ENCODE measurements at regions not wholly inside any gene's neighbourhood (a gene's known extent, or its start where the extent isn't known, plus 50 kb on each side); places are given as distances from the start of the nearest gene placed in this dataset.

DNA sequence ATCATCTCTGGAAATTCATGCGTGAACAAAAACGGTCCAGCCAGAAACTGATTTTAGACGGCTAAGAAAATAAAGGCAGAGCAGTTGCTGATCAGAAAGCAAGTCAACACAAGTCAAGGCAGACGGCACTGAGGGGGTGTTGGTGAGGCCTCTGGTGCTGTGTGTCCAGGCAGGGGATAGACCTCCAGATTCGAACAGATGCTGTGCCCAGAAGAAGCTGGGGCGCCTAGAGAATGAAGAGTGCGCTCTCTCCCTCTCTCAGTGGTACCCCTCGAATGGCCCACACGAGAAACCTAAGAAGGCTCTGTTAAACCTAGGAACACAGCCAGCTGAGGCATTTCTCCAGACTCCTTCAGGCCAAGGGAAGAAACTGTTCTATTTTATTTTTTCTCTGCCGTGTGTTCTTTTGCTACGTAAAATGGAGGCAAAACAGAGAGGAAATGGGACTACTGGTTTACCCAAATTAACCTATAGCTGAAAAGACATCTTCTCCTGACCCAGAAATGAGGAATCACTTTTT, 178.3 kb downstream of the PMP22 start:
- DNase-seq (ENCODE audit: low spot score): no peak
- TF ChIP-seq, protein P1, sequence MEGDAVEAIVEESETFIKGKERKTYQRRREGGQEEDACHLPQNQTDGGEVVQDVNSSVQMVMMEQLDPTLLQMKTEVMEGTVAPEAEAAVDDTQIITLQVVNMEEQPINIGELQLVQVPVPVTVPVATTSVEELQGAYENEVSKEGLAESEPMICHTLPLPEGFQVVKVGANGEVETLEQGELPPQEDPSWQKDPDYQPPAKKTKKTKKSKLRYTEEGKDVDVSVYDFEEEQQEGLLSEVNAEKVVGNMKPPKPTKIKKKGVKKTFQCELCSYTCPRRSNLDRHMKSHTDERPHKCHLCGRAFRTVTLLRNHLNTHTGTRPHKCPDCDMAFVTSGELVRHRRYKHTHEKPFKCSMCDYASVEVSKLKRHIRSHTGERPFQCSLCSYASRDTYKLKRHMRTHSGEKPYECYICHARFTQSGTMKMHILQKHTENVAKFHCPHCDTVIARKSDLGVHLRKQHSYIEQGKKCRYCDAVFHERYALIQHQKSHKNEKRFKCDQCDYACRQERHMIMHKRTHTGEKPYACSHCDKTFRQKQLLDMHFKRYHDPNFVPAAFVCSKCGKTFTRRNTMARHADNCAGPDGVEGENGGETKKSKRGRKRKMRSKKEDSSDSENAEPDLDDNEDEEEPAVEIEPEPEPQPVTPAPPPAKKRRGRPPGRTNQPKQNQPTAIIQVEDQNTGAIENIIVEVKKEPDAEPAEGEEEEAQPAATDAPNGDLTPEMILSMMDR (IDR thresholded peaks at IDR 0.05): no peak
- Histone ChIP-seq H3K27ac (no peak overlapping the region), H3K4me3 (no peak overlapping the region)

DNA sequence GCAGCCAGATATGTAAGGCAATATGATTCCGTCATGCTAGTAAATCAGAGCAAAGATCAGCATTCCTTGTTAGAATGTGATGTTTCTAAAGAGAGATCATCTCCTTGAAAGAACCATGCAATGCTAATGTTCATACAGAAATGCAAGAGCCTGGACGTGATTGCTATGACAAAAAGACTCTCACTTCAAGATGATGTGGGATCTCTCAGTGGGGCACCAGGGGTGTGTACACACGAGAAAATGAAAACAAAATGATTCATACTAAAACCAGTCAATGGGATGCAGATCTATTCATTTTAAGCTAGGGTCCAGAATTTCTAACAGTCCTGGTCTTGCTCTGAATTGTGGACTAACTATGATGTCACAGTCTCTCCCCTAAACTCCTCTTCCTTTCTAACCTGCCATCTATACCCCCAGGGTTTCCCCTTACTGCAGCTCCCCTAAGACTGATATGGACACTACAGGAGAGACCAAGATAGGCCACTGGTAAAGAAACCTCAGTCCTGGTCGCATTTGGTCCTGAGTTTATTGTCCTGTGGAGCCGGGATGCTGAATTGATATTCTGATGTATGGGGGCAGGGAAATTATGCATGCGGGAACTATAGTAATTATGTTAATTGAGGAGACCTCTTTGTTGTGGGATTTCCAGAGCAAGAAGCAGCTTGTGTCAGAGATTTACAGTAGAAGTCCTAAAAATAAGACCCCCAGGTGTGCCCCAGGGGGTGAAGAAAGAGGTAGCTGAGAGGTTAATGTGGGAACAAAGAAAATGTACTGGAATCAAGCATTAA, 179.0 kb downstream of the PMP22 start:
- no peak overlapping the region for H3K27ac ChIP-seq
- no peak for DNase-seq (ENCODE audit: low spot score)
- no peak overlapping the region for H3K4me3 ChIP-seq
- TF ChIP-seq, protein P1 (IDR thresholded peaks at IDR 0.05): no peak

DNA sequence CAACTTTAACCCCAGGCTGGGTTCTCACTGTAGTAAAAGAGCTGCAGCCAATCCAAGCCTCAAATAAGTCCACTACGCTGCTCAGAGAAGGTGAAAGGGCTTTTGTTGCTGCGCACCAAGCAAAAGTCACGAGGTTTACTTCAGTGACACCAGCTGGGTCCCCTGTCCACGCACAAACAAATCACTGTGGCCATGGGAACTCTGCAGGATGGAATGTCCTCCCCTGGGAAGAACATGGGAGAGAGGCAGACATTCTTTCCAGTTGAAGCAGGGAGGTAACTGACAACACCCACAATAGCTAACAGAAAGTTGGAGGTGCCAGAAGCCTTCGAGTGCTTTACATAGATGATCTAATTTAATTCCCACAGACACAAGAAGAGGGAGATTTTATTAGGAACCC, 181.9 kb downstream of the PMP22 start:
- H3K27ac ChIP-seq: no peak overlapping the region
- H3K4me3 ChIP-seq: no peak overlapping the region
- TF ChIP-seq, protein P1 (IDR thresholded peaks at IDR 0.05): no peak
- DNase-seq (ENCODE audit: low spot score): no peak

DNA sequence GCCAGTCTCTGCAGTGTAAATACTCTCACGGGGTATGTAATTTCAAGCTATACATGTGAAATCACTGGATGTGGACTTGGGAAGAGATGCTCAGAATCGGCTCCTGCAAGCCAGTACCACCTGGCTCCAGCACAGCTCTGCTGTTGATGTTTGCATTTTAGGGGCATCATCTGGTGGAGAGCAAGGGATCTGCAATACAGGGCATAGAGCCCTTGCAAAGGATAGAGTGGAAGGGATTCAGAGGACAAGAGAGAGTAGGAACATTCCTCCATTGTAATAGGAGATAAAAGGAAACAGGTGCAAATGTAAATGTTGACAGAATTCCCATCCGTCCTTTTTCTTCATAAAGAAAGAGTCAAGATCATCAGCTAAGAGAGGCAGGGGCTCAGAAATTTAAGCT, 184.1 kb downstream of the PMP22 start:
- no peak overlapping the region for H3K4me3 ChIP-seq
- TF ChIP-seq, protein P1 (IDR thresholded peaks at IDR 0.05): no peak
- DNase-seq (ENCODE audit: low spot score): no peak
- H3K27ac ChIP-seq: no peak overlapping the region

DNA sequence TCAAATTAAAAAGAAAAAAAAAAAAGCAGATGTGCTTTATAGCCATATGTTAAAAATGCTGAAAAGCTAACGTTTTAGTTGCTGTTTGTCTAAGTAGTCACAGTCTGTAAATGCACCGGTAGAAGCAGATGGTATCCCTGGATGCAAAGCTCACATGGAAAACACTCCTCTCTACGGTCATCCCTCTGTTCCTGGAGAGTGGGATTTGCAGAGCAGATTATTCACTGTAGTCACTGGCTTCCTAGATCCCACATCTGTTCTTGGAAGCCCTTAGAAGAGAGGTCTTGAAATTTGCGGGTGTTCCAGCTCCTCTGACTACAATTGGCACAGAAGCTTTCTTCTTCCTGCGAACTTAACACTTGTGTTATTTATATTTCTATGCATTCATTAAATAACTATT, 186.6 kb downstream of the PMP22 start:
- Histone ChIP-seq H3K27ac (no peak overlapping the region), H3K4me3 (no peak overlapping the region)
- no peak for DNase-seq (ENCODE audit: low spot score)

DNA sequence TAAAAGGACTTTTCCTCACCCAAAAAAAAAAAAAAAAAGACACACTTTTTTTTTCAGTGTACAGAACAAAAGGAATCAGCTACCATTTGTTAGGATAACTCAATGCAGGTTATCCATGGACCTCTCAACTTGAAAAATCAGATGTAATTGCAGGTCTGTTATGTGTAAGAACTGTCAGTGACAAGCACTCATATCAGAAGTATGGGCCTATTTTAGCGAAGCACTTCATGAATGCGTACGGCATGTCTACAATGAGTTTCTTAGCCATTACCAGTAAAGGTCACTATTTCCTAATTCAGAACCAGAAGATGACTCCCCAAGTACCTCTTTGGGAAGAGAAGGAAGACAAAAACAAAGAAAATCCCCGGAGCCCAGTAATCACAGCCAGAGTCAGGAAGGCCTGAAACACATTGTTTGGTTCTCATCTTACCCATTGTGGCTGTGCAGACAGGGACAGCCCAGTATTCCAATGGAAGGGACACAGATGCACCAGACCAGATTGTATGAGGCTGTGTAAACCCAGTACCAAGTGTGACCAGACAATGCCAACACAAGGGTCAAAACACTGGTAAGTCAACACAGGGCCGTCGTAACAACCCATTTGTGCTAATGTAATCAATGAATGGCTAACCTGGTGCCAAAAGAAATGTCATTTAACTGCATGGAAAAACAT, 188.0 kb downstream of the PMP22 start:
- Histone ChIP-seq H3K4me3 (no peak overlapping the region), H3K27ac (no peak overlapping the region)
- TF ChIP-seq, protein P1 (IDR thresholded peaks at IDR 0.05): no peak
- no peak for DNase-seq (ENCODE audit: low spot score)

More for the DNA sequence above, 186.6 kb downstream of the PMP22 start:
- TF ChIP-seq, protein P1 (IDR thresholded peaks at IDR 0.05): no peak
